Smooth muscle cell (in vitro differentiated cells): ENCODE measurements at regions not wholly inside any gene's neighbourhood (a gene's known extent, or its start where the extent isn't known, plus 50 kb on each side); places are given as distances from the start of the nearest gene placed in this dataset.

Source experiments
- DNase-seq: peaks from one replicate; lab custom pipeline; 2025; ENCODE audit not compliant: unreplicated experiment; lab: John Stamatoyannopoulos, UW
- H2AFZ ChIP-seq: fragments of 200-600 bp; sonication (generic); 2 replicates; pipeline ENCODE4 v1.6.0; 2016; ENCODE audit warnings: antibody characterized with exemption, low read depth, mild to moderate bottlenecking
- H3F3A ChIP-seq: fragments of 200-600 bp; sonication (generic); 2 replicates; pipeline ENCODE4 v1.6.0; 2017; ENCODE audit warnings: antibody characterized with exemption, low read depth
- H3K27ac ChIP-seq: fragments of 200-600 bp; sonication (generic); 2 replicates; pipeline ENCODE4 v1.5.1; 2016; ENCODE audit warnings: low read depth, mild to moderate bottlenecking
- H3K27me3 ChIP-seq: fragments of 200-600 bp; sonication (generic); 2 replicates; pipeline ENCODE4 v1.6.1; 2016; ENCODE audit warnings: low read depth, mild to moderate bottlenecking
- H3K36me3 ChIP-seq: fragments of 200-600 bp; sonication (generic); 2 replicates; pipeline ENCODE4 v1.5.1; 2016; ENCODE audit warnings: low read depth
- H3K4me1 ChIP-seq: fragments of 200-600 bp; sonication (generic); 2 replicates; pipeline ENCODE4 v1.5.1; 2016; ENCODE audit warnings: low read depth
- H3K4me2 ChIP-seq: fragments of 200-600 bp; sonication (generic); 2 replicates; pipeline ENCODE4 v1.6.0; 2016; ENCODE audit warnings: mild to moderate bottlenecking
- H3K4me3 ChIP-seq: fragments of 200-600 bp; sonication (generic); 2 replicates; pipeline ENCODE4 v1.5.1; 2016; ENCODE audit warnings: mild to moderate bottlenecking
- H3K79me2 ChIP-seq: fragments of 200-600 bp; sonication (generic); 2 replicates; pipeline ENCODE4 v1.6.0; 2016; ENCODE audit warnings: low read depth, mild to moderate bottlenecking
- H3K9ac ChIP-seq: fragments of 200-600 bp; sonication (generic); 2 replicates; pipeline ENCODE4 v1.6.0; 2016; ENCODE audit warnings: low read depth
- H3K9me3 ChIP-seq: fragments of 200-600 bp; sonication (generic); replicated peaks from 2 replicates; pipeline ENCODE4 v1.5.1; 2016; ENCODE audit warnings: low read depth
- H4K20me1 ChIP-seq: fragments of 200-600 bp; sonication (generic); 2 replicates; pipeline ENCODE4 v1.6.0; 2016; ENCODE audit warnings: low read depth
- CTCF ChIP-seq: fragments of 200-600 bp; sonication (generic); IDR thresholded peaks from 2 replicates; pipeline ENCODE4 v1.5.1; 2017; ENCODE audit warnings: borderline replicate concordance, mild to moderate bottlenecking, antibody characterized with exemption; ENCODE audit not compliant: insufficient read depth, poor library complexity, severe bottlenecking
- WGBS: methylation state at CpG from one replicate; pipeline ENCODE4 v1.1.7; 2016; ENCODE audit warnings: low lambda C conversion rate; 5-methylcytosine and 5-hydroxymethylcytosine counted together

- H3K4me2 ChIP-seq: no peak overlapping the region
- no peaks in the 10 kb centered on the region for H3F3A ChIP-seq
- no peaks in the 10 kb centered on the region for H3K36me3 ChIP-seq
- no peak overlapping the region for H3K9ac ChIP-seq
- DNase-seq: no peak
- no peak for TF ChIP-seq CTCF
- H4K20me1 ChIP-seq: no peaks in the 10 kb centered on the region
- 65% methylated on average over 4 of the region's 4 CpGs for WGBS
- H3K4me3 ChIP-seq: no peak overlapping the region
- H3K79me2 ChIP-seq: no peaks in the 10 kb centered on the region
- no peaks in the 10 kb centered on the region for H3K9me3 ChIP-seq
- H3K27ac ChIP-seq: no peak overlapping the region
- H3K4me1 ChIP-seq: peaks cover 18% of the 10 kb centered on the region
- no peaks in the 10 kb centered on the region for H3K27me3 ChIP-seq
- no peak overlapping the region for H2AFZ ChIP-seq
Measured at GRCh38 chr12:90077756-90078155, 369.1 kb upstream of the ATP2B1 start.

GRCh38 chr12:90076851-90077319 is 368.2 kb upstream of the ATP2B1 start:
- no peak overlapping the region for H3K4me3 ChIP-seq
- H3K36me3 ChIP-seq: no peaks in the 10 kb centered on the region
- H3K4me2 ChIP-seq: no peak overlapping the region
- no peaks in the 10 kb centered on the region for H3K27me3 ChIP-seq
- H3K27ac ChIP-seq: no peak overlapping the region
- no peaks in the 10 kb centered on the region for H3F3A ChIP-seq
- WGBS: 43% methylated on average over 3 of the region's 3 CpGs
- no peaks in the 10 kb centered on the region for H3K79me2 ChIP-seq
- H2AFZ ChIP-seq: no peak overlapping the region
- H3K9ac ChIP-seq: no peak overlapping the region
- DNase-seq: no peak
- no peak for TF ChIP-seq CTCF
- no peaks in the 10 kb centered on the region for H4K20me1 ChIP-seq
- H3K9me3 ChIP-seq: no peaks in the 10 kb centered on the region
- H3K4me1 ChIP-seq: peaks cover 18% of the 10 kb centered on the region

- Histone ChIP-seq H3K79me2 (no peaks in the 10 kb centered on the region), H3F3A (no peaks in the 10 kb centered on the region), H3K4me2 (no peak overlapping the region), H3K4me1 (peaks cover 18% of the 10 kb centered on the region), H2AFZ (no peak overlapping the region), H3K9me3 (no peaks in the 10 kb centered on the region), H3K4me3 (no peak overlapping the region), H3K27me3 (no peaks in the 10 kb centered on the region), H3K36me3 (no peaks in the 10 kb centered on the region), H4K20me1 (no peaks in the 10 kb centered on the region), H3K9ac (no peak overlapping the region), H3K27ac (no peak overlapping the region)
- no peak for TF ChIP-seq CTCF
- no peak for DNase-seq
Measured at GRCh38 chr12:90075685-90076084, 367.0 kb upstream of the ATP2B1 start.

- Histone ChIP-seq H3K36me3 (no peaks in the 10 kb centered on the region), H3K4me3 (no peak overlapping the region), H3K79me2 (no peaks in the 10 kb centered on the region), H3K4me1 (peaks cover 4% of the 10 kb centered on the region), H3K9ac (no peak overlapping the region), H4K20me1 (no peaks in the 10 kb centered on the region), H3K4me2 (no peak overlapping the region), H2AFZ (no peak overlapping the region), H3K27me3 (no peaks in the 10 kb centered on the region), H3K9me3 (no peaks in the 10 kb centered on the region), H3K27ac (no peak overlapping the region), H3F3A (no peaks in the 10 kb centered on the region)
- TF ChIP-seq CTCF: no peak
- DNase-seq: no peak
- 95% methylated on average over 2 of the region's 2 CpGs for WGBS
Measured at GRCh38 chr12:90074086-90074485, 365.4 kb upstream of the ATP2B1 start.
